Peyer's patch (tissue), 4 donors: ENCODE measurements at regions not wholly inside any gene's neighbourhood (a gene's known extent, or its start where the extent isn't known, plus 50 kb on each side); places are given as distances from the start of the nearest gene placed in this dataset.

Source experiments
- DNase-seq, 3 donors: peaks; one replicate each; pipeline ENCODE4 v3.0.0-alpha.2; 2017 to 2019
- H3K27ac ChIP-seq, 4 donors: fragments of 200-600 bp; sonication (generic); one replicate each; pipeline ENCODE4 v1.5.1; 2016 to 2019
- H3K27me3 ChIP-seq, 2 donors: fragments of 200-600 bp; sonication (generic); one replicate each; pipeline ENCODE4 v1.5.1; 2019
- H3K36me3 ChIP-seq, 3 donors: fragments of 200-600 bp; sonication (generic); one replicate each; pipeline ENCODE4 v1.5.1; 2016 to 2019
- H3K4me1 ChIP-seq, 4 donors: fragments of 200-600 bp; sonication (generic); one replicate each; pipeline ENCODE4 v1.5.1; 2016 to 2019
- H3K4me3 ChIP-seq, 4 donors: fragments of 200-600 bp; sonication (generic); 1 replicate in 3 of 4; 2 replicates in 1 of 4; pipeline ENCODE4 v1.5.1; 2016 to 2019; ENCODE audit warnings: mild to moderate bottlenecking in 1 of 4
- H3K9me3 ChIP-seq, 4 donors: fragments of 200-600 bp; sonication (generic); one replicate each; pipeline ENCODE4 v1.5.1; 2016 to 2019; ENCODE audit warnings: mild to moderate bottlenecking in 1 of 4
- CTCF ChIP-seq, 6 experiments: fragments of 450-650 bp in 4 of 6; fragments of 200-600 bp in 2 of 6; sonication (generic) in 1 of 6; IDR thresholded peaks; one replicate each; pipeline ENCODE4 v1.5.1; 2017 to 2019; ENCODE audit warnings: antibody characterized with exemption in 6 of 6, mild to moderate bottlenecking in 3 of 6, moderate library complexity in 1 of 6
- POLR2A ChIP-seq, 2 donors: fragments of 450-650 bp; IDR thresholded peaks; one replicate each; pipeline ENCODE4 v1.5.1; 2017; ENCODE audit warnings: antibody characterized with exemption in 2 of 2, mild to moderate bottlenecking in 2 of 2, moderate library complexity in 2 of 2

DNA sequence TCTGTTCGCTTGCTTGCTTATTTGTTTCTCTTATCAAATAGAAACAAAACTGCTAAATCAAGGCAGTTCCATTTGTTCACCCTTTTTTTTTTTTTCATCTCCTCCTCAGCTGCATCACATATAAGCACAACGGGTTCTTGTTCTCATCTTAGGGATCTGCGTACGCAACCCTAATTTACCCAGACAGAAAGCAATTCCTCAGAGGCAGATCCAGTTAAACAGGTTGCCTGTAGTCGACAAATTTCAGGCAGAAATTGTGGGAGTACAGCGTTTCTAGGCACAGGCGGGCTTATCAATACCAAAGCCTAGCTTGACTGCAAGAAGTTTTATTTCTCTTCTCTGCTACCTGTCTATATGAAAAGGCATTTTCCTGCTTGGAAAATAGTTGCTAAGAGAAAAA, 565.4 kb downstream of the NXPH1 start:
- no peak for DNase-seq
- no peaks in the 10 kb centered on the region for H3K4me1 ChIP-seq

GRCh38 chr7:9013940-9014339, 580.5 kb downstream of the NXPH1 start:
- Histone ChIP-seq H3K4me1 (no peaks in the 10 kb centered on the region), H3K27ac (no peak overlapping the region), H3K4me3 (no peak overlapping the region), H3K27me3 (no peaks in the 10 kb centered on the region), H3K36me3 (no peaks in the 10 kb centered on the region), H3K9me3 (no peaks in the 10 kb centered on the region)
- DNase-seq, result no peak
- no peak for TF ChIP-seq CTCF (IDR thresholded peaks at IDR 0.05)
- TF ChIP-seq POLR2A (IDR thresholded peaks at IDR 0.05), result no peak

More for the DNA sequence above, 565.4 kb downstream of the NXPH1 start:
- no peaks in the 10 kb centered on the region for H3K27me3 ChIP-seq
- no peaks in the 10 kb centered on the region for H3K9me3 ChIP-seq
- H3K4me3 ChIP-seq, result no peak overlapping the region
- H3K27ac ChIP-seq, result no peak overlapping the region
- H3K36me3 ChIP-seq, result no peaks in the 10 kb centered on the region
- TF ChIP-seq CTCF (IDR thresholded peaks at IDR 0.05), result no peak
- no peak for TF ChIP-seq POLR2A (IDR thresholded peaks at IDR 0.05)

- Histone ChIP-seq H3K4me3 (no peak overlapping the region), H3K27ac (no peak overlapping the region), H3K9me3 (no peaks in the 10 kb centered on the region), H3K4me1 (no peaks in the 10 kb centered on the region), H3K27me3 (no peaks in the 10 kb centered on the region), H3K36me3 (no peaks in the 10 kb centered on the region)
- DNase-seq, result no peak
- no peak for TF ChIP-seq CTCF (IDR thresholded peaks at IDR 0.05)
- TF ChIP-seq POLR2A (IDR thresholded peaks at IDR 0.05), result no peak
Measured at GRCh38 chr7:9017286-9017685, 583.9 kb downstream of the NXPH1 start.

DNA sequence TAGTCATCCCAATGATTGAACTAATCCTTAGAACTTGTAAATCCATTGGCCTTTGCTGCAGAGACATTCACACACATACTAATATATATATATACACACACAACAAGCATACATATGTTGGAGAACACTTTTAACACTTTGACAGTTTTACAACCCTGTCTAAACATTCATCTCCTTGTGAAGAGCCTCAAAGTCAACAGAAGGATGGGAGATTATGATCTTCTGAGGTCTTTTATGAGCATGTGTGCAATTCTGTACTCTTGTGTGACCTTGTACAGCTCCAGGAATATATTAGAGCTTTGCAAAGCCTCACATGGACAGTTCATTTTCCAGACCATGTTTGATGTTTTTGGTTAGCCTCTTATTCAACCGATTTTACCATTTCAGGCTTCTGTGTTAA, 589.0 kb downstream of the NXPH1 start:
- Histone ChIP-seq H3K27ac (no peak overlapping the region), H3K36me3 (no peaks in the 10 kb centered on the region), H3K27me3 (no peaks in the 10 kb centered on the region), H3K4me3 (no peak overlapping the region), H3K4me1 (no peaks in the 10 kb centered on the region), H3K9me3 (no peaks in the 10 kb centered on the region)
- no peak for DNase-seq
- TF ChIP-seq CTCF (IDR thresholded peaks at IDR 0.05) (no peak), POLR2A (IDR thresholded peaks at IDR 0.05) (no peak)

- H3K9me3 ChIP-seq, result no peaks in the 10 kb centered on the region
Measured at GRCh38 chr7:9023675-9024294, 590.4 kb downstream of the NXPH1 start.

More at GRCh38 chr7:9023675-9024294, 590.4 kb downstream of the NXPH1 start:
- no peak overlapping the region for H3K27ac ChIP-seq
- DNase-seq, result no peak
- H3K27me3 ChIP-seq, result no peaks in the 10 kb centered on the region
- H3K4me3 ChIP-seq, result no peak overlapping the region
- H3K36me3 ChIP-seq, result no peaks in the 10 kb centered on the region
- no peaks in the 10 kb centered on the region for H3K4me1 ChIP-seq
- TF ChIP-seq POLR2A (IDR thresholded peaks at IDR 0.05), result no peak
- TF ChIP-seq CTCF (IDR thresholded peaks at IDR 0.05), result no peak
